GM19035 (cell line): ENCODE measurements at regions not wholly inside any gene's neighbourhood (a gene's known extent, or its start where the extent isn't known, plus 50 kb on each side); places are given as distances from the start of the nearest gene placed in this dataset.

ENCODE experiments used
- ATAC-seq: cut with Tn5 transposase; IDR thresholded peaks from one replicate; pipeline ENCODE4 v1.9.1; 2021; ENCODE audit not compliant: unreplicated experiment

DNA sequence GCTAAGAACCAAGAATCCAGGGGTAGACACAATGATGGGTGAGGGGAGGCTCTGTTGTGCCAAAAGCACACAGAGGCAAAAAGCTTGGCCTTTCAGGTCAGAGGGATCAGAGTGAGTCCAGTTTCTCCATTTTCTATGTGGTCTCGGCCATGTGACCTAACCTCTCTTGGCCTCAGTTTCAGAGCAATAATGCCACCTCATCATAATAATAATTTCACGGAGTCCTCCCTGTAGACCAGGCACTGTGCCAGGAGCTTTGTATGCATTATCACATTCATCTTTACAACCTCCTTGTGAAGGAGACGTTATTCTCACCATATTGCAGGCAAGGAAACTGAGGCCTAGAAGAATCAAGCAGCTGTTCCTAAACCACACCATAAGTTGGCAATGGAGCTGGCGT lies 120.2 kb downstream of the WT1 start:
- ATAC-seq: no peak

DNA sequence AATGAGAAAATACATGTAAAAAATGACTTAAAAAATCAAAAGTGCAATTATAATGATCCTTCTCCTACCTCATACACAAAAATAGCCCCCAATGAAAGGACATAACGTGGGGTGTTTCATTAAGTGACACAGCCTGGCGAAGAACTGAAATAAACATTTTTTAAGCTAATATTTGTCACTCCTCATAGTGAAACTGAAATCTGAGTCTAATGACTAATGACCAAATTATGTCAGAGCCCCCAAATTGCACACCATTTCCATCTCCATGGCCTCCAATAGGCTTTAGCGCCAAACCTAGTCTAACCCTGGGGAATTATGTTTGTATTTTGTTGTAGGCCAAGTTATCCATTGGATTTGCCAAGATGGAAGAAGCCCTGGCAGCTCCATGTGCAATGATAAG lies 119.1 kb downstream of the WT1 start:
- ATAC-seq: no peak

- ATAC-seq: no peak
These were observed 118.3 kb downstream of the WT1 start for GRCh38 chr11:32316858-32317642.

DNA sequence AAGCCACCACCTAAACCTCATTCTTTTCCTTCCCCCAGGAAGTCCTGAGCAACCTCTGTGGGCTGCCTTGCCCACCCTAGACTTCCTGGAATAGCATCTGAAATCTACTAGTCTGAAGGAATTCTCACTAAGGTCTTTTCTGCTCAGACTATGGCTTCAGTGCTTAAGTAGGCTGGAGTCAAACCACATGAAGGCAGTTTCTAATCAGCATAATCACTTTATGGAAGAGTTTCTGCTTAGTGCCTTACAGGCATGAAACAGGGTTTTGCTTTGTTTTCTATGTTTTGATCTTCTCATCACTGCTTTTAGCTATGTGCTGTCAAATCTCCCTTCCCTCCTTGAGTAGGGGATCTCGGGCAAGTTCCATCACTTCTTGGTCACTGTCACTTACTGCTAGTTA lies 117.7 kb downstream of the WT1 start:
- ATAC-seq: no peak

GRCh38 chr11:32318071-32319055 lies 117.0 kb downstream of the WT1 start:
- no peak for ATAC-seq

DNA sequence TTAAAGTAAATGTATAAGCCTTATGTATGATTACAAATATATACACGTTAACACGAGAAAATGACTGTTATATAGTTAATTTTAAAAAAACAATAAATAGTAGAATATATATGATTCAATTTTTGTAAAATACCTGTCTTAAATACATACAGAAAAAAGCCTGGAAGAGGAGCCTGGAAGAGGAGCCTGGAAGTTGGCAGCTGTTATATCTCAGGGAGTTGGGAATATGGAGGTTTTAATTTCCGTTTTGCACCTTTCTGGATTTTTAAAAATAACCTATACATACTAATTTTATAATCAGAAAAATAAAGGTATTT lies 111.6 kb downstream of the WT1 start:
- ATAC-seq: no peak

- ATAC-seq: no peak
These were observed 110.2 kb downstream of the WT1 start for GRCh38 chr11:32325187-32325586.

DNA sequence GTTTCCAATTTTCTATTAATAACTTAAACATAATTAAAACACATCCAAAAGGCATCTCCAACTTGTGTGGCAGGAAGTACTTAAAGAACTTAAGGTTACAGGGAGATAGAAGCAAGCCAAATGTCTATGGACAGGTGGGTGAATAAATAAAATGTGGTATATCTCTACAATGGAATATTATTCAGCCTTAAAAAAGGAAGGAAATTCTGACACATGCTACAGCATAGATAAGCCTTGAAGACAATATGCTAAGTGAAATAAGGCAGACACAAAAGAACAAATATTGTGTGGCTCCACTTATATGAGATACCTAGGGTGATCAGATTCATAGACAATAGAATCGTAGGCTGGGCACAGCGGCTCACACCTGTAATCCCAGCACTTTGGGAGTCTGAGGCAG lies 109.6 kb downstream of the WT1 start:
- no peak for ATAC-seq

DNA sequence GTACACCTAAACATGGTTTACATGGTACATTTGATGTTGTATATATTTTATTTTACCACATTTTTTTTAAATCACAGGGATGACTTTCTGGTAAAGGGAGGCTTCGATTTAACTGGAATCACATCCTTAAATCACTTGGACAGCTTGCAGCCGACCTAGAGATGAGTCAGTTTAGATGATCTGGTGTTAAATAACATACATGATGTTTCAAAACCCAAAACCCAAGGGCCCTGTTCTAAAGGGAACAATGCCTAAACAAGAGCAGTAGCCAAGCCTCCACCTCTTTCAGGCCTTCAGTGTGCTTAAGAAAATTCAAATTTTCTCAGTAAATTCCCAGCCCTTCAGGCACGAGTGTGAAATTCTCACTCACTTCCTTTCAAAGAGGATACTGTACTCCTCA lies 108.8 kb downstream of the WT1 start:
- no peak for ATAC-seq

GRCh38 chr11:32328392-32328791 lies 106.9 kb downstream of the WT1 start:
- ATAC-seq: no peak

GRCh38 chr11:32331098-32331497 lies 104.2 kb downstream of the WT1 start:
- ATAC-seq: no peak

DNA sequence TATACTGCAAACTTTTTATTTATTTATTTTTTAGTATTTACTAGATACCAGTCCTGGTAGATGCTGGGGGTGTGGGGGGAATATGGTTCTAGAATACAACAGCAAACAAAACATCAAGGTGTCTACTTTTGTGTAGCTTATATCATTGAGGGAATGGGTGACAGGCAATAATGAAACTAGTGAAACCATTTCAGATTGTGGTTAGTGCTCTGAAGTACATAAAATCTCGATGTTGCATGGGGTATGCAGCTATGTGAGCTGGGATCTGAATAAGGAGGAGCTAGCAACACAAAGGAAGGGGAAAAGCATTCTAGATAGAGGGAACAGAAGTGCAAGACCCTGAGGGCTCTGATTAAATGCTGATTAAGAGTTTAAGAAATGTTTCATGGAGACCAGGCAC lies 103.5 kb downstream of the WT1 start:
- no peak for ATAC-seq

- ATAC-seq: no peak
These were observed 102.4 kb downstream of the WT1 start for GRCh38 chr11:32332990-32333319.

DNA sequence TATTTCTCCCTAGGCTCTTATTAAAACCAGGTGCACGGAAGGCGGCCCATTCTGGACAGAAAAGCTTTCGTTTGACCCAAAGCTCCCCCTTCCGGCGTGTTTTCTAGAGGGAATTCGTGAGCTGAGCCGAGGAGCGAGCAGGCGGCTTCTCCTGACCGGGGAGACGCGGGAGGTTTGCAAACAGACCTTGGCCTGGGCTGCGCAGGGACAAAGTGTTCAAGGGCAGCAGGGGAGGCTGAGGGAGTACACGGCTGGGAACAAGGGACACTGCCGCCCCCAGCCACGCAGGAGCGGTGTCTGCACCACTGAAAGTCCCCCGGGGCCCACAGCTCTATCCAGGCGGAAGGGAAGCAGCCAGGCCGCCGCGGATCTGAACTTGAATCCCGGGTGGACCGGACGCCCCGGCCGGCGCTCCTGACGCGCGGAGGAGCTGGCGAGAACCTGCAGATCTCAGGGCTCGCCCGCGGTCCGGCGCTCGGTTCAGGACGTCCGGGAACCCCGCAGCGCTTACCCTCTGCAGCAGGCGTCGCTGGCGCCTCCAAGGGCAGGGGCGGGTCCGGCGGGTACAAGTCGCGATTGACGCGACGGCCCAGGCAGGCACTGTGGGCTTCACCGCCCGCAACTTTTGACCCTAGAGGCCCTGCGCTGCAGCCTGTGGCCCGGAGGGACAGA lies 101.9 kb downstream of the WT1 start:
- ATAC-seq: no peak

- no peak for ATAC-seq
These were observed 100.5 kb downstream of the WT1 start for GRCh38 chr11:32334822-32335221.
